EH (cell line): ENCODE measurements at regions not wholly inside any gene's neighbourhood (a gene's known extent, or its start where the extent isn't known, plus 50 kb on each side); places are given as distances from the start of the nearest gene placed in this dataset.
A peak's percentile ranks its signal among the peaks of the same experiment; 100 is the strongest.
"Not testable (repeated sequence)": the region's sequence is repeated elsewhere in the genome, so short reads cannot be mapped to it uniquely, and the experiment has no call there.

Experiments used
- DNase-seq: peaks from one replicate; pipeline ENCODE4 v3.0.0-alpha.2; 2015; ENCODE audit warnings: low read depth

DNA sequence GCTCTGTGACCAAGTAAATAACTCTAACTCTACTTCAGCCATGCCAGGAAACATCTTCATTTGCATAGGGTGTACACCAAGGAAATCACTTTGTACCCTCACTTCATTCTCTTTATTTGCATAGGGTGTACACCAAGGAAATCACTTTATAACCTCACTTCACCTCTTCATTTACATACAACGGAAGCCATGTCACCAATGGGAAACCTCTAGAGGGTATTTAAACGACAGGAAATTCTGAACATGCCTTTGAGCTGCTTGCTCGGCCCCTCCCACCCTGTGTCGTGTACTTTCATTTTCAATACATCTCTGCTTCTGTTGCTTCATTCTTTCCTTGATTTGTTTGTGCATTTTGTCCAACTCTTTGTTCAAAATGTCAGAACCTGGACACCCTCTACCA lies 848.1 kb upstream of the FRG1 start:
- peak; percentile 41 for DNase-seq

DNA sequence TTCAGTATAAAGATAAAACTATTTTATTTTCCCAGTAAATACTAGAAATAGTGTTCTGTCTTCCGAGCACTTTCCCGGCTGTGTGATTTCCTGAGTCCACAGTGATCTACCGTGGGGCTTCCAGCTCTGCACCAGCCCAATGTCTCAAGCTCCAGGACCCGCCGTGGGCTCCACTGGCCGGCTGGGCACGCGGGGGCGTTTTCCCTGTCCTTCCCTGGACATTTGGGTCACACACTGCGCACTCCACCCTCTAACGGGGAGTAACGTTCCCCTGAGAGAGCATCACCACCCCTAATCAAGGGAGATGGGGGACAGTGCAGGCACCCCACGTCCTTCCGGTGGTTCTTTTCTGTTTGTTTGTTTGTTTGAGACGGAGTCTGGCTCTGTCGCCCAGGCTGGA lies 844.6 kb upstream of the FRG1 start:
- DNase-seq = no peak

DNA sequence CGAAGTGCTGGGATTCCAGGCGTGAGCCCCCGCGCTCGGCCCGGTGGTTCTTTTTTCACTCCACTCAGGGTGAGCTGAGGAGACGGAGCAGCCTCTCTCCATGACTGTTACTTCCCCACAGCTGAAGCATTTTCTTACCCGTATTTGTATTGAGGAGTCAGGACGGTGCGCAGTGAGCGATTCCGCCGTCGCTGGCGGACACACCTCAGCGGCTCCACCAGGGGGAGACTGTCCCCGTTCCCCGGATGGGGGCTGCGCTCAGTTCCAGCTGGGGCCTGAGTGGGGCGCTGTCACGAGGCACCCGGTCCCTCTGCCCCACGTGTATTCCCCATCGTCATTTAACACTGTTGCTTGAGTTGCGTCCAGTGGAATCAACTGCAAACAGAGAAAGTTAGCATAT lies 844.0 kb upstream of the FRG1 start:
- DNase-seq = no peak

- DNase-seq = no peak
Measured at GRCh38 chr4:189098932-189099696, 841.6 kb upstream of the FRG1 start.

DNA sequence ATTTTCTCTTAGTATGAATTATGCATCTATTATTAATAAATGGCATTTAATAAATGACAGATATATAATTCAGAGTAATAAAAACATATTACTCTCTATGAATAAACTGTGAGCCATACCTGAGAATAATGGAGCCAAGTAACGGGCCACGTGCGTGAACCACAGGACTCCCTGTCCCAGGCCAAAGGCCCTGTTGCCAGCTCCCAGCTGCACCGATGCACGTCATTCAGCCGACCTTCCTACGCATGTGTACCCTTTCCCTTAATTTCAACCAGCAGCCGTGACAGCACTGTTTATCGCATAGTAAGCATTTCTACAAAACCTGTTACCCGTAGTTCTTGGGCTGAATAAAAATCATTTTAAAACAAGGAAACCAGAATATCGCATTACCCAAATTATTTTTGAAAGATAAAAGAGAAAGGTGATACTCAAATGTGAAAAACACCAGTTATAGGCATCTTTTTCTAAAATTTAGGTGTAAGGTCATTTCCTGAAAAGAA lies 827.2 kb upstream of the FRG1 start:
- DNase-seq = no peak

DNA sequence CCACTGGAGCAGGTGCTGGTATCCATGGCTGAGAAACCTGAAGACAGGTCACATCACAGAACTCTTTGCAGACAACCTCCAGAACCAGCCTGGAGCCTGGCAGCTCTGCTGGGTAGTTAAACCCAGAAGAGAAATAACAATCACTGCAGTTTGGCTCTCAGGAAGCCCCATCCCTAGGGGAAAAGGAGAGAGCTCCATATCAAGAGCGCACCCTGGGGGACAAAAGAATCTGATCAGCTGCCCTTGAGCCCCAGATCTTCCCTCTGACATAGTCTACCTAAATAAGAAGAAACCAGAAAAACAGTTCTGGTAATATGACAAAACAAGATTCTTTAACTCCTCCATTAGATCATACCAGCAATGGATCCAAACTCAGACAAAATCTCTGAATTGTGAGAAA lies 823.2 kb upstream of the FRG1 start:
- DNase-seq = peak; percentile 9

GRCh38 chr4:189121336-189121735 lies 819.3 kb upstream of the FRG1 start:
- DNase-seq = no peak

GRCh38 chr4:189124149-189124758 lies 816.4 kb upstream of the FRG1 start:
- DNase-seq = peak; percentile 29

- DNase-seq = no peak
Measured at GRCh38 chr4:189124791-189125190, 815.9 kb upstream of the FRG1 start.

GRCh38 chr4:189126040-189126439 lies 814.6 kb upstream of the FRG1 start:
- DNase-seq = no peak

GRCh38 chr4:189128341-189128740 lies 812.3 kb upstream of the FRG1 start:
- no peak for DNase-seq

DNA sequence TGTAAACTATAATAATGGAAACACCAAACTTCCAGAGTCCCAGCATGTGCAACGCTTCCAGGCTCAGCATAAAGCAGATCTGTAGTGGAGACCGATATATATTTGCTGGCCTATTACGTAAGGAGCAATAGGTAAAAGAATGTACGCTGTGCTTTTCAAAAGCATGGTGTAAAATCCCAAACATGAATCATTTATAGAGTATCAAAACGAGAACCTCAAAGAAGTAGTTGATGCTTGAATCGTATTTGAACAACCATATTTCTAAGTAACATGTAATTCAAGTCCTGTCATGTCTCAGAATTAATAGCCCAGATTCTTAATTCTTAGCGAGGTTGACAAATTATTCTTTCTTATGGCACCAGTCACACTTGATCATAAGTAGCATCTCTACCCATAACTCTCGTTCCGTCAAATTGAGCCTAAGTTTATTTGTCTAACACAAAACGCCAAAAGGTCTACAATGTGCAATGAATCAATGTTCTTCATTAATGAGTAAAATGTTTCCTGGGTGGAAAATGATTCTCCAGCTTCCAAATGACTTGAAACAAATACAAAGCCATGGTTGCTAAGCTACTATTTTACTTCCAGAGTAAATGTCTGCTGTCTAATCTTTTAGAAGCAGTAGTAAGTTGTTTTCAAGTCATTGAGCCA lies 811.5 kb upstream of the FRG1 start:
- DNase-seq = no peak

DNA sequence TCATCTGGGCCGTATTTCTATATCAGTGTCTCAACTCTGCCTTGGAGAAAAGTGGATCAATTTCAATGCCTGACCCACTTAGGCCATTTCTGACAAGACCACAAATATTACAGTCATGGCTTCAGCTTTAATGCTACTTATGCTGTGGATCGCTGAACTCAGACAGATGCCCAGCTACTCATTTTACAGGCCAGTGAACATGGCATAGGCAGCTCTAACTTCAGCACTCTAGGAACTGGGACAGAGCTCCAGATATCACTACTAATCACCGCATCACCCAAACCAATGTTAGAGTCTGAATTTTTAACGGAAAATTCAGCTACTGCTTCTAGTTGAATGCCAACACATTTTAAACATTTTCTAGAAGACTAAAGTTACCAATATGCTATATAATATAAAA lies 809.6 kb upstream of the FRG1 start:
- no peak for DNase-seq

DNA sequence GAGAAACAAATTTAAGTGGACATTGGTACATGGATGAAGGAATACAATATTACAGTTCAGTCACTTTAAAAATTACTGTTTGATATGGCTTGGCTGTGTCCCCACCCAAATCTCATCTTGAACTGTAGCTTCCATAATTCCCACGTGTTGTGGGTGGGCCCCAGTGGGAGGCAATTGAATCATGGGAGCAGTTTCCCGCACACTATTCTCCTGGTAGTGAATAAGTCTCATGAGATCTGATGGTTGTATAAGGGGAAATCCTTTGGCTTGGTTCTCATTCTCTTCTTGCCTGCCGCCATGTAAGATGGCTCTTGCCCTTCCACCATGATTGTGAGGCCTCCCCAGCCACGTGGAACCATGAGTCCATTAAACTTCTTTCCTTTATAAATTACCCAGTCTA lies 804.2 kb upstream of the FRG1 start:
- no peak for DNase-seq

GRCh38 chr4:189143263-189143952 lies 797.3 kb upstream of the FRG1 start:
- peak; percentile 0 for DNase-seq

- DNase-seq = no peak
Measured at GRCh38 chr4:189147005-189147929, 793.4 kb upstream of the FRG1 start.

DNA sequence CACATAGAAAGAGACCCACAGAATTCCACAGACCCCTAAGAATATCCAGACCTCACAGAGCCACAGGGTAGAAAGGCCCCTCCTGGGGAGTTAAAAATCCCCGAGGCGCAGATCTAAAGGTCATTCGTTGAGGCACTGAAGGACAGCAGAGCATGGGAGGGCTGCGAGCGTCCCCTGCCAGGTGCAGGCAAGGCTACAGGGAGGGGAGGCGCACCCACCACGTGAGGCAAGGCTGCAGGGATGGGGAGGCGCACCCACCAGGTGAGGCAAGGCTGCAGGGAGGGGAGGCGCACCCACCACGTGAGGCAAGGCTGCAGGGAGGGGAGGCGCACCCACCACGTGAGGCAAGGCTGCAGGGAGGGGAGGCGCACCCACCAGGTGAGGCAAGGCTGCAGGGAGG lies 785.6 kb upstream of the FRG1 start:
- not testable (repeated sequence) for DNase-seq

DNA sequence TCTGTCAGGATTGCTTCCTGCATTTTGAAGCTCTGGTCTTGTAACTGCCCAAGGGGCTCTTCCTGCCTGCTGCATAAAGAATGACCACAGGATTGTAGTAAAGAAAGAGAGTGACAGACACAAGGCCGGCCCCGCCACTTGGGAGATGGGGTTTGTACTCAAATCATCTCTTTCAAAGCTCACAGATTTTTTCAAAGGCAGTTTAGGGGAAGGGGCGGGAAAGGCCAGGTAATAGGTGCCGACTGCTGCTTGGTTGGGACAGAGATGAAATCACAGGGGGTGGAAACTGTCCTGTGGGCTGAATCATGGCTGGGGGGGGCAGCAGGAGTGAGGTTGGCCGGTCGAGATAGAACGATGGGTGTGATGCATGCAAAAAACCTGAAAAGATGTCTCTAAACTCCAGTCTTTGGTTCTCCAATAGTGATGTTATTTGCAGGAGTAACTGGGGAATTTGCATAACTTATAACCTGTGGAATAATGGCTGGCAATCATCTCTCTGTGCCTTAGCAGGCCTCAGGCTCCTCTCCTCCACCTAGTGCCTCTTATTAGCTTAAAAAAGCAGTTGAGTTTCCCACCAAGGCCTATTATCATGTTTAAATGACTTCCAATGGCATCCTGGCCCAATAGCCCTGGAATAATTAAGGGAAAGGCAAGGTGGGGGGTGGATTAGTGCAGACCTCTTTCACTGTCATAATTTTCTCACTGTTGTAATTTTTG lies 778.4 kb upstream of the FRG1 start:
- no peak for DNase-seq

- no peak for DNase-seq
Measured at GRCh38 chr4:189162888-189163287, 777.8 kb upstream of the FRG1 start.

DNA sequence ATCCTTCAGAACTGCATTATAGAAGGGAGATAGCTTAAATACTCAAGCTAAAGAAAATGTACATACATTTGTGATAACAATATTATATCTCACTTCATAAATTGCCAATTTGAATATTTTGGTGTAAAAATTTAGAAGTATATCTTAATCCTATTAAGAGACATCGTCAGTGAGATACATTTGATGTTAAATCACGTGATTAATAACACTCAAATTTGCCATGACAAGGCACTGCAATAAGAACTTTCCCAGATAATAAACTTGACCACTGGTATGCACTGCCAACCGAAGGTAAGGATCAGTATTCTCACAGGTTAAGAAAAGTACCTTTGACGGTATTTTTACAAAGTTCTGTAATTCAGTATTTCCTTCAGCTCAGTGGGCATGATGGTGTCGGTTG lies 764.7 kb upstream of the FRG1 start:
- DNase-seq = no peak

- no peak for DNase-seq
Measured at GRCh38 chr4:189177130-189177529, 763.5 kb upstream of the FRG1 start.
